T-helper 2 cell treated with Interferon-gamma antibody and Interleukin-4, amounts not matched to agents 100 ng/mL and 5 ng/mL, for 36 hours (primary cell): ENCODE measurements at regions not wholly inside any gene's neighbourhood (a gene's known extent, or its start where the extent isn't known, plus 50 kb on each side); places are given as distances from the start of the nearest gene placed in this dataset.

Experiments
- intact Hi-C: fragments of 100-400 bp; cut with micrococcal nuclease; formaldehyde crosslinking; loops from one replicate; pipeline ENCODE4 v1.15.1; 2023

- intact Hi-C loops, result no loop called here
Observed at GRCh38 chr17:63126607-63127006, 160.6 kb downstream of the TANC2 start.

- intact Hi-C loops, result no loop called here
Observed at GRCh38 chr17:63132459-63132911, 166.4 kb downstream of the TANC2 start.

GRCh38 chr17:63133491-63133890 lies 167.5 kb downstream of the TANC2 start:
- intact Hi-C loops, result no loop called here

GRCh38 chr17:63134867-63135266 lies 168.8 kb downstream of the TANC2 start:
- intact Hi-C loops, result no loop called here

GRCh38 chr17:63136369-63137012 lies 170.5 kb downstream of the TANC2 start:
- intact Hi-C loops, result no loop called here

GRCh38 chr17:63137163-63137562 lies 171.1 kb downstream of the TANC2 start:
- intact Hi-C loops, result no loop called here

GRCh38 chr17:63138713-63139112 lies 172.7 kb downstream of the TANC2 start:
- intact Hi-C loops, result no loop called here

- intact Hi-C loops, result no loop called here
Observed at GRCh38 chr17:63139356-63139755, 173.3 kb downstream of the TANC2 start.

GRCh38 chr17:63140255-63140654 lies 174.2 kb downstream of the TANC2 start:
- intact Hi-C loops, result no loop called here

- intact Hi-C loops, result no loop called here
Observed at GRCh38 chr17:63142836-63143235, 176.8 kb downstream of the TANC2 start.

GRCh38 chr17:63150490-63150889 lies 184.5 kb downstream of the TANC2 start:
- intact Hi-C loops, result no loop called here

GRCh38 chr17:63150994-63151464 lies 185.0 kb downstream of the TANC2 start:
- intact Hi-C loops, result no loop called here

- intact Hi-C loops, result no loop called here
Observed at GRCh38 chr17:63151941-63152523, 186.0 kb downstream of the TANC2 start.

- intact Hi-C loops, result no loop called here
Observed at GRCh38 chr17:63153488-63153887, 187.5 kb downstream of the TANC2 start.

GRCh38 chr17:63154586-63155244 lies 188.7 kb downstream of the TANC2 start:
- intact Hi-C loops, result no loop called here

- intact Hi-C loops, result no loop called here
Observed at GRCh38 chr17:63156986-63157385, 191.0 kb downstream of the TANC2 start.

GRCh38 chr17:63162406-63163157 lies 196.5 kb downstream of the TANC2 start:
- intact Hi-C loops, result no loop called here

GRCh38 chr17:63163158-63163520 lies 197.1 kb downstream of the TANC2 start:
- intact Hi-C loops, result no loop called here

- intact Hi-C loops, result no loop called here
Observed at GRCh38 chr17:63165400-63165799, 199.4 kb downstream of the TANC2 start.

GRCh38 chr17:63170795-63171194 lies 204.8 kb downstream of the TANC2 start:
- intact Hi-C loops, result no loop called here

- intact Hi-C loops, result no loop called here
Observed at GRCh38 chr17:63171428-63172393, 205.7 kb downstream of the TANC2 start.
